ENCODE measurements at regions not wholly inside any gene's neighbourhood (a gene's known extent, or its start where the extent isn't known, plus 50 kb on each side); places are given as distances from the start of the nearest gene placed in this dataset.

DNA sequence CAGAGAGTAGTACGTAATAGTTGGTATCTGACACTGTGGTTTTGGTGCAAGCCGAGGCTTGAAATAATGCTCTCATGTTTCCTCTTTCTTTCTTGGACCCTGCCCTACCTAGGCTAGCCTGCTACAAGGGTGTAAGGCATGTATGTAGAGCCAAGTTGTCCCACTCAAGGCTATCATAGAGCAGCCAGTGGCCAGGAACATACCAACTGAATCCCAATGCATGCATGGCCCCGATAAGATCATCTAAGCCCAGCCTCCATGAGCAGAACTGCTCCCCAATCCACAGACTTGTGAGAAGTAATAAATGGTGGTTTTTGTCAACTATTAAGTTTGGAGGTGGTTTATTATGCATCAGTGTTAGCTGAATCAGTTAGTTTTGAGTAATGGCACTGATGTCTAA lies 250.2 kb downstream of the SH2D4B start:
- TF ChIP-seq TAF1 (IDR thresholded peaks at IDR 0.05; ENCODE audit: borderline replicate concordance, insufficient read depth, low read length) = no peak
- no peak for TF ChIP-seq REST (IDR thresholded peaks at IDR 0.05; ENCODE audit: insufficient read depth in 1 of 2, low read depth in 2 of 2, low read length in 2 of 2)
- TF ChIP-seq POLR2AphosphoS5 (IDR thresholded peaks at IDR 0.05; ENCODE audit: low read depth, low read length) = no peak
- TF ChIP-seq SIN3A (IDR thresholded peaks at IDR 0.05; ENCODE audit: borderline replicate concordance, insufficient read depth, low read length) = no peak

Measured in PFSK-1 (cell line).